HG03097 (cell line): ENCODE measurements at regions not wholly inside any gene's neighbourhood (a gene's known extent, or its start where the extent isn't known, plus 50 kb on each side); places are given as distances from the start of the nearest gene placed in this dataset.
A peak's percentile ranks its signal among the peaks of the same experiment; 100 is the strongest.

Source experiments
- ATAC-seq: cut with Tn5 transposase; IDR thresholded peaks from one replicate; pipeline ENCODE4 v1.9.1; 2021; ENCODE audit not compliant: unreplicated experiment, low FRiP score

DNA sequence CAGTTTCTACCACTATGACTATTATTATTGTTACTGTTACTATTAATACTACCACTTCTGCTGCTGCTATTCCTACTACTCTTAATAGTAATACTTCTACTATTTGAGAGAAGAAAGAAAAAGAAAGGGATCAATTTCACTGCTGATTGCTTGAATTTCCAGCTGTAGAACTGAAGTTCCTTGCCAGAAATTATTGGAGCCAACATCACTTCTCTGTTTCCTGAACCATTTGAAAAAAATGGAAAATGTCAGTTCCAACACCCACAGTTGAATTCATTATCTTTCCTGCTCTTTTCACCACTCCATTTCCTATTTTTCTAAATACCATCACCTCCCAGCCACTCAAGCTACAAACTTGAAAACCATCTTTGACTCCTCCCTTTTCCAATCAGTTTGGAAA, 54.1 kb upstream of the PIK3C2G start:
- ATAC-seq: no peak

- no peak for ATAC-seq
These were observed 55.1 kb upstream of the PIK3C2G start for GRCh38 chr12:18206198-18206597.

DNA sequence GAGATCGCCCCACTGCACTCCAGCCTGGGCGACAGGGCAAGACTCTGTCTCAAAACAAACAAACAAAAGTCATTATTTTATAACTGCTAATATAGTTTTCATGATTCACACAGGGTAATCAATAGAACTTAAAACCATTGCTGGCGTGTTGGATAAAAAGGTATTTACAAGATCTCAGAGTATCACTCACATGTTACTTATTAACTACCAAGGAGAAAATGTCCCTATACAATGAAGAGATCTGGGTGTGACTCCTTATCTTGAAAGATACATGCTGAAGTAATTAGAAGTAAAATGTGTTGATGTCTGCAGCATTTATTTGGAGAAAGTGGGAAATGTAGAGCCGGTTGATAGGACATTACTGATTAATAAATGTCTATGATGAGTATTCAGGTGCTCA, 57.3 kb upstream of the PIK3C2G start:
- no peak for ATAC-seq

- ATAC-seq: no peak
These were observed 69.2 kb upstream of the PIK3C2G start for GRCh38 chr12:18192119-18192518.

DNA sequence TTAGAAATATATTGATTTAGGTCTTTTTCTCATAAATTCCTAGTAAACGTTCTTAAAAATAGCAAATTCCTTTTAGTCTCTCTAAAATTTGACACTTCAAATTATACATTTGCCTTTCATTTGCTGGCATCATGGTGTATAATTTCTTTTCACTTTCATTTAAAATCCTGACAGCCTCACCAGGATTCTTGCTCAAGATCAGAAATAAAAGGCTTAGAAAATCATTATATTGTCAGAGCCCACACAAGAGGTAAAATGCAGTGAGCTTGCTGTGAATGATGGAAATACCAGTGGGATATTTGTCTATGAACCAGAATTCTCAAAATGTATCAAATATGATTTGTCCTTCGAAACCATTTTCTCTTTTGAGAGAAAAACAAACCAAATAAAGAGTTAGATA, 78.2 kb upstream of the PIK3C2G start:
- no peak for ATAC-seq

- no peak for ATAC-seq
These were observed 81.6 kb upstream of the RERGL start for GRCh38 chr12:18171571-18171970.

DNA sequence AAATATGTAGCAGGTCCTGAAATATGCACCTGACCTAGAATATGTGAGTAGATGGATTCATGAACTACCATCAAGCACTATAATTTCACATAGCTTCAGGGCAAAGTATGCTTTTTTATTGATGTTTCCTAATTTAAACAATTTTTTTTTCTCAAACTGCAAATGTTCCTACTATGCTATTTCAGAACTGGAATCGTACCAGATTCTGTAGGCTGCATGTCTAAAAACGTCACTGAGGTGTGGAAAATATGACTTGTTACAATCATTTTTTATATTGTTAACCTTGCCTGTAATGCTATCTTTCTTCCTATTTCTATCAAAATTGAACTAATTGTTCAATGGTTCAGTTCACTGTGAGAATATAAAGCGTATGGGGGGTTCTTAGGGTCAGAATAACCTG, 78.0 kb upstream of the RERGL start:
- no peak for ATAC-seq

- peak; percentile 39 for ATAC-seq
These were observed 75.9 kb upstream of the RERGL start for GRCh38 chr12:18165889-18166288.

- peak; percentile 100 for ATAC-seq
These were observed 75.5 kb upstream of the RERGL start for GRCh38 chr12:18165422-18165871.

- ATAC-seq: no peak
These were observed 70.9 kb upstream of the RERGL start for GRCh38 chr12:18160901-18161300.

DNA sequence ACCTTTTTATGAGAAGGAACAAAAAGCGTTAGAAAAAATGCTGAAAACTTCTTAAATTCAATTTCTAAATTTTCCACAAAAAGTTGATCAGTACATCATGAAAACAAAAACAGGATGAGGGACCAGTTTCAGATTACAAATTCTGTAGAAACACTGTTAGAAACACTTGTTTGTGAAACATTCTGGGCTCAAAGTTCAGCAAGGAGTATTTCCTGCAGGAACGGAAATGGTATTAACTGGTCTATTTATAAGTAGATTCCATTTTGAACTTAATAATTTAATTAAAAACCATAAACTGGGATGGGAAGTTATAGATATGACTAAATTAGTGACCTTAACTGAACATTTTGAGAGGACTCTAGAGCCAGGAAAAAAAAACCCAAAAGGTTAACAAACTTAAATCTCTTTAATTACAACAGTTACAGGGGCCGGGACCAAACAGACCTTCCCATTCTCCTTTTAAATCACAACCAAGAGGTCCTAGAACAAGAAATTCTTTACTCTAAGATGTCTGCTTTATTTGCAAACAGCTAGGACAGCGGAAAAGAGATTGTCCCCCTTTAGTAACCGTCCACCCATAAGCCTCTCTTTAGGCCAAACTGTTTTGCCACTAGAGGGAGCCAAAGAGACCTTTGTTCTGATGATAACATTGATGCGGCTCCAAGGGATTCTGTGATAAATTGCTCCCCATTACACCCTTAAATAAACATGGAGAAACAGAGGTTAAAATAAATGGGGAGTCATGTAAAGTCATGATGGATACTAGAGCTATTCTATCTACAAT, 69.0 kb upstream of the RERGL start:
- ATAC-seq: peak; percentile 68

DNA sequence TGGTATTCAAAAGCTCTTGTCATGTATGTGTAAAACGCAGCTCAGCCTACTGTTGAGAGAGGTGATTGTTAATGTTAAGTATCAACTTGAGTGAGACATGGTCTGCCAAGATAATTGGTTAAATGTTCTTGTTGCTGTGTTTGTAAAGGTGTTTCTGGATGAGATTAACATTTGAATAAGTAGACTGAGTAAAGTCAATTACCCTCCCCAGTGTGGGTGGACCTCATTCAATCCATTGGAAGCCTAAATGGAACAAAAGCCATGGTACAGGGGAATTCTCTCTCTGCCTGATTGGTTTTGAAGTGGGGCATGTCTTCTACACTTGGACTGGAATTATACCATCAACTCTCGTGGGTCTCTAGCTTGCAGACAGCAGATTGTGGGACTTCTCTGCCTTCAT, 63.8 kb upstream of the RERGL start:
- no peak for ATAC-seq

- ATAC-seq: no peak
These were observed 61.0 kb upstream of the RERGL start for GRCh38 chr12:18151036-18151435.

- no peak for ATAC-seq
These were observed 59.0 kb upstream of the RERGL start for GRCh38 chr12:18148961-18149360.

GRCh38 chr12:18146363-18146762, 56.4 kb upstream of the RERGL start:
- ATAC-seq: no peak

DNA sequence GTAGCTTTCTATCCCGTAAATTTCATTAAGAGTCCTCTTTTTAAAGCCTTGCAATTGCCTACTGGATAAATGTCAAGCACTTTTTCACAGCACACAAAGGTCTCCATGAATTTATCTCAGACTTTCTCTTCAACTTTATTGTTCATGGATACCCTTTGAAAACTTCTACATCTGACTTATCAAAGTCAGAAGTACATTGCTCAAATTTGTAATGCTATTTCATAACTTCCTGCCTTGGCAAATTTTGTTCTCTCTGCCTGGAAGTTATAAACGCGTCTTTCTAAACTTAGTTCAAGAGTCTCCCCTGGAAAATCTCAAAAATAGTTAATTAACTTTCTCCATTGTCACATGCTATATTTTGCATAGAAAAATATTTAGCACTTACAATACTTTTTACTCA, 55.9 kb upstream of the RERGL start:
- no peak for ATAC-seq

- no peak for ATAC-seq
These were observed 51.3 kb upstream of the RERGL start for GRCh38 chr12:18141048-18141982.

DNA sequence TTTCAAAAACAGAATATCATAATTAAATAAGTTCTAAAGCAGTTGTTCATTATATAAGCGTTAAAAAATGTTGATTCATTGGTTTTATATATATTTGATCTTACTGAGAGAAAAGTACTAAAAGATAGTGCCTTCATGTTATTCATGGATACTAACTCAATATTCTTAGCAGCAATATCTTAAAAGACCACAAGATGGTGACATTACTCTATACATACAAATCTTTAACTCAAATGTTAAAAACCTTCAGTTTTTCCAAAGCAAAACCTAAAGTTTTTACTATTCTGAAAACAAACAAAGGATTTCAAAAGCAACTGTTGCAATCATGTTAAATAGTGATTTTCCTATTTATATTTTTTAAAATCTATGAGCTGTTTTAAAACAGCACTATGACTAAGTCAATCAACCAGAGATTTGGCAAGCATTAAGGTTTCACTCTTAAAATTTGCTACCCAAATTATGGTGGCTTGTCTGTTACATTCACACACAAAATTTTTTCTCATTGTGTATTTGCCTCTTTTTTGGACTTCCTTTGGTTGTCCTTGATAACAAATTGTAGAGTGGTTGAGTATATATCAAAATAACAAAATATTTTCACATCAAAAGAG, 50.1 kb upstream of the RERGL start:
- ATAC-seq: no peak
